ENCODE measurements at regions not wholly inside any gene's neighbourhood (a gene's known extent, or its start where the extent isn't known, plus 50 kb on each side); places are given as distances from the start of the nearest gene placed in this dataset.

DNA sequence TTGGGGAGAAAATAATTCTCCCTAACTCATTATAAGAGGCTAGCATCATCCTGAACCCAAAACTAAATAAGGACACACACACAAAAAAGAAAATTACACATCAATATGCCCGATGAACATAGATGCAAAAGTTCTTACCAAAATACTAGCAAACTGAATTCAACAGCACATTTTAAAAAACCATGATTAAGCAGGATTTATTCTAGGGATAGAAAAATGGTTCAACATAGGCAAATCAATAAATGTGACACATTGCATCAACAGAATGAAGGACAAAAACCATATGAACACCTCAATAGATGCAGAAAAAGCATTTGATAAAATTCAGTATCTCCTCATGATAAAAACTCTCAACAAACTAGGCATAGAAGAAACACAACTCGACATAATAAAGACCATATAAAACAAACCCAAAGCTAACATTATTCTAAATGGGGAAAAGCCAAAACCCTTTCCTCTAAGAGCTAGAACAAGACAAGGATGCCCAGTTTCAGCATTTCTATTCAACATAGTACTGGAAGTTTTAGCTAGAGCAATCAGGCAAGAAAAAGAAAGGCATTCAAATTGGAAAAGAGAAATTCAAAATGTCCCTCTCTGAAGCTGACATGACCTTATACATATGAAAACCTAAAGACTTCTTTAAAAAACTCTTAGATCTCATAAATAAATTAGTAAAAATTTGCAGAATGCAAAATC is 200.9 kb downstream of the NKX6-1 start:
- H2AFZ ChIP-seq (replicated peaks; ENCODE audit: low read length, poor library complexity), result no peak overlapping the region
- H4K5ac ChIP-seq (ENCODE audit: low read depth, low read length), result no peak overlapping the region
- TF ChIP-seq, protein P1, sequence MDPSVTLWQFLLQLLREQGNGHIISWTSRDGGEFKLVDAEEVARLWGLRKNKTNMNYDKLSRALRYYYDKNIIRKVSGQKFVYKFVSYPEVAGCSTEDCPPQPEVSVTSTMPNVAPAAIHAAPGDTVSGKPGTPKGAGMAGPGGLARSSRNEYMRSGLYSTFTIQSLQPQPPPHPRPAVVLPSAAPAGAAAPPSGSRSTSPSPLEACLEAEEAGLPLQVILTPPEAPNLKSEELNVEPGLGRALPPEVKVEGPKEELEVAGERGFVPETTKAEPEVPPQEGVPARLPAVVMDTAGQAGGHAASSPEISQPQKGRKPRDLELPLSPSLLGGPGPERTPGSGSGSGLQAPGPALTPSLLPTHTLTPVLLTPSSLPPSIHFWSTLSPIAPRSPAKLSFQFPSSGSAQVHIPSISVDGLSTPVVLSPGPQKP (IDR thresholded peaks at IDR 0.05; ENCODE audit: borderline replicate concordance, low read depth, low read length), result no peak
- no peak for TF ChIP-seq BHLHE40 (IDR thresholded peaks at IDR 0.05; ENCODE audit: low read depth, low read length)
- no peak for TF ChIP-seq RFX5 (IDR thresholded peaks at IDR 0.05; ENCODE audit: low read depth, low read length)
- TF ChIP-seq RAD21 (IDR thresholded peaks at IDR 0.05; ENCODE audit: low read length), result no peak
- no peak for TF ChIP-seq POLR2A (IDR thresholded peaks at IDR 0.05; ENCODE audit: low read depth, low read length)
- no peak for TF ChIP-seq RCOR1 (IDR thresholded peaks at IDR 0.05; ENCODE audit: insufficient replicate concordance, low read length)
- no peak for TF ChIP-seq CEBPB (IDR thresholded peaks at IDR 0.05; ENCODE audit: low read depth, low read length)
- TF ChIP-seq MAZ (IDR thresholded peaks at IDR 0.05; ENCODE audit: borderline replicate concordance, low read depth, low read length), result no peak
- no peak for TF ChIP-seq MXI1 (IDR thresholded peaks at IDR 0.05; ENCODE audit: borderline replicate concordance, low read depth, low read length)
- no peak for TF ChIP-seq FOS (IDR thresholded peaks at IDR 0.05; ENCODE audit: low read depth, low read length)
- TF ChIP-seq, protein P2, sequence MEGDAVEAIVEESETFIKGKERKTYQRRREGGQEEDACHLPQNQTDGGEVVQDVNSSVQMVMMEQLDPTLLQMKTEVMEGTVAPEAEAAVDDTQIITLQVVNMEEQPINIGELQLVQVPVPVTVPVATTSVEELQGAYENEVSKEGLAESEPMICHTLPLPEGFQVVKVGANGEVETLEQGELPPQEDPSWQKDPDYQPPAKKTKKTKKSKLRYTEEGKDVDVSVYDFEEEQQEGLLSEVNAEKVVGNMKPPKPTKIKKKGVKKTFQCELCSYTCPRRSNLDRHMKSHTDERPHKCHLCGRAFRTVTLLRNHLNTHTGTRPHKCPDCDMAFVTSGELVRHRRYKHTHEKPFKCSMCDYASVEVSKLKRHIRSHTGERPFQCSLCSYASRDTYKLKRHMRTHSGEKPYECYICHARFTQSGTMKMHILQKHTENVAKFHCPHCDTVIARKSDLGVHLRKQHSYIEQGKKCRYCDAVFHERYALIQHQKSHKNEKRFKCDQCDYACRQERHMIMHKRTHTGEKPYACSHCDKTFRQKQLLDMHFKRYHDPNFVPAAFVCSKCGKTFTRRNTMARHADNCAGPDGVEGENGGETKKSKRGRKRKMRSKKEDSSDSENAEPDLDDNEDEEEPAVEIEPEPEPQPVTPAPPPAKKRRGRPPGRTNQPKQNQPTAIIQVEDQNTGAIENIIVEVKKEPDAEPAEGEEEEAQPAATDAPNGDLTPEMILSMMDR (conservative IDR thresholded peaks at IDR 0.05; ENCODE audit: low read depth, low read length), result no peak
- TF ChIP-seq SMC3 (IDR thresholded peaks at IDR 0.05; ENCODE audit: low read depth, low read length), result no peak
- TF ChIP-seq, protein P3, sequence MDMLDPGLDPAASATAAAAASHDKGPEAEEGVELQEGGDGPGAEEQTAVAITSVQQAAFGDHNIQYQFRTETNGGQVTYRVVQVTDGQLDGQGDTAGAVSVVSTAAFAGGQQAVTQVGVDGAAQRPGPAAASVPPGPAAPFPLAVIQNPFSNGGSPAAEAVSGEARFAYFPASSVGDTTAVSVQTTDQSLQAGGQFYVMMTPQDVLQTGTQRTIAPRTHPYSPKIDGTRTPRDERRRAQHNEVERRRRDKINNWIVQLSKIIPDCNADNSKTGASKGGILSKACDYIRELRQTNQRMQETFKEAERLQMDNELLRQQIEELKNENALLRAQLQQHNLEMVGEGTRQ (IDR thresholded peaks at IDR 0.05; ENCODE audit: low read depth, low read length), result no peak
- no peak for TF ChIP-seq NFE2L2 (IDR thresholded peaks at IDR 0.05; ENCODE audit: low read depth, low read length)
- TF ChIP-seq CHD1 (IDR thresholded peaks at IDR 0.05; ENCODE audit: low read depth, low read length), result no peak
- no peak for TF ChIP-seq MAFK (IDR thresholded peaks at IDR 0.05; ENCODE audit: low read depth, low read length)
- no peak overlapping the region for H2AK5ac ChIP-seq (ENCODE audit: low read depth, low read length)
- in situ Hi-C loops (cut with MboI; ENCODE audit: low sequenced_read_pairs) (no loop called here), intact Hi-C loops (cut with micrococcal nuclease) (no loop called here), dilution Hi-C loops (cut with HindIII; ENCODE audit: low sequenced_read_pairs, unreplicated experiment) (no loop called here)
- no peak overlapping the region for H3K4me2 ChIP-seq (ENCODE audit: low read depth, low read length)
- H4K8ac ChIP-seq (ENCODE audit: low read depth in 2 of 2, low read length in 2 of 2), result no peak overlapping the region
- H3K18ac ChIP-seq (ENCODE audit: low read depth, low read length), result no peak overlapping the region
- no peak overlapping the region for H4K91ac ChIP-seq (ENCODE audit: insufficient read depth, low read depth, low read length)
- H3K27me3 ChIP-seq (ENCODE audit: control insufficient read depth, insufficient read depth, low read length), result no peaks in the 10 kb centered on the region
- H3K4me1 ChIP-seq (ENCODE audit: control insufficient read depth, insufficient read depth, low read length), result no peaks in the 10 kb centered on the region
- H2BK15ac ChIP-seq (ENCODE audit: low read depth, low read length), result no peak overlapping the region
- CTCF ChIA-PET, result no interaction called here
- H3K9me1 ChIP-seq (ENCODE audit: insufficient read depth, low read length), result no peaks in the 10 kb centered on the region
- H3K79me1 ChIP-seq (ENCODE audit: low read depth in 1 of 2, low read length in 2 of 2), result no peaks in the 10 kb centered on the region
- ATAC-seq (ENCODE audit: low read depth) (no peak), DNase-seq (no peak)
- no peak overlapping the region for H2AK9ac ChIP-seq (replicated peaks; ENCODE audit: low read depth, low read length, poor library complexity)
- no peak overlapping the region for H2BK120ac ChIP-seq (ENCODE audit: low read depth, low read length)
- H2BK20ac ChIP-seq (ENCODE audit: low read depth, low read length), result no peak overlapping the region
- no peak overlapping the region for H3K27ac ChIP-seq (ENCODE audit: insufficient read depth, low read length)
- H4K20me1 ChIP-seq (ENCODE audit: insufficient read depth, low read length), result no peaks in the 10 kb centered on the region
- no peak overlapping the region for H3K9ac ChIP-seq (ENCODE audit: low read depth, low read length)
- WGBS, 2 experiments (ENCODE audit: extremely low coverage in 2 of 2, insufficient read length in 1 of 2), result no CpG with 5 or more reads among the region's 2 CpGs
- no TSS peak for BruUV-seq (replicated peaks)
- no peaks in the 10 kb centered on the region for H3K36me3 ChIP-seq (ENCODE audit: control insufficient read depth, insufficient read depth, low read length)
- no peak overlapping the region for H3K14ac ChIP-seq (replicated peaks; ENCODE audit: low read depth, low read length)
- no peak overlapping the region for H3K23ac ChIP-seq (ENCODE audit: low read depth, low read length)
- no peak overlapping the region for H3K56ac ChIP-seq (ENCODE audit: extremely low read depth, insufficient read depth, low read length)
- H3K4ac ChIP-seq (ENCODE audit: low read depth, low read length), result no peak overlapping the region
- H3K4me3 ChIP-seq (ENCODE audit: insufficient read depth, low read depth, low read length), result no peak overlapping the region
- no peak overlapping the region for H2BK5ac ChIP-seq (ENCODE audit: low read depth, low read length, poor library complexity, severe bottlenecking)
- no peaks in the 10 kb centered on the region for H3K9me3 ChIP-seq (ENCODE audit: control insufficient read depth, insufficient read depth, low read length)
- POLR2A ChIA-PET (ENCODE audit: unreplicated experiment), result no interaction called here

Data from IMR-90 (cell line).